H1 (cell line): ENCODE measurements at regions not wholly inside any gene's neighbourhood (a gene's known extent, or its start where the extent isn't known, plus 50 kb on each side); places are given as distances from the start of the nearest gene placed in this dataset.

Experiments
- CTCF ChIA-PET: fragments of 300-600 bp; sonication (Branson Sonifier 250); formaldehyde crosslinking; loops from one replicate; lab custom pipeline; 2021; ENCODE audit not compliant: partially characterized antibody; lab: Charles Lee
- POLR2A ChIA-PET: fragments of 300-600 bp; sonication (Branson Sonifier 250); formaldehyde crosslinking; loops from one replicate; lab custom pipeline; 2021; ENCODE audit warnings: inconsistent platforms; ENCODE audit not compliant: partially characterized antibody; lab: Charles Lee
- DNase-seq, 2 experiments: peaks; one replicate each; pipeline versions ENCODE4 v3.0.0 to v3.0.0-alpha.2; 2010 to 2022; ENCODE audit warnings: low spot score in 2 of 2, low read depth in 1 of 2, mixed read lengths in 1 of 2
- FAIRE-seq: peaks from 2 replicates; lab custom pipeline; 2011; peaks lifted over from hg19 to GRCh38; lab: Jason Lieb, UNC
- H2AFZ ChIP-seq: 2 replicates; pipeline ENCODE4 v1.8.1; 2012; ENCODE audit warnings: low read length, inconsistent platforms
- H2AK5ac ChIP-seq: 2 replicates; pipeline ENCODE4 v1.6.1; 2013; ENCODE audit warnings: low read depth, low read length
- H2BK120ac ChIP-seq: replicated peaks from 2 replicates; pipeline ENCODE3; 2013; ENCODE audit warnings: low read depth, low read length, inconsistent platforms
- H2BK12ac ChIP-seq: 2 replicates; pipeline ENCODE4 v1.6.1; 2013; ENCODE audit warnings: low read depth, low read length
- H2BK15ac ChIP-seq: 2 replicates; pipeline ENCODE4 v1.6.1; 2013; ENCODE audit warnings: low read length
- H2BK20ac ChIP-seq: 2 replicates; pipeline ENCODE4 v1.6.1; 2013; ENCODE audit warnings: low read length
- H2BK5ac ChIP-seq: 2 replicates; pipeline ENCODE4 v1.6.1; 2013; ENCODE audit warnings: low read depth, low read length
- H3K14ac ChIP-seq: 2 replicates; pipeline ENCODE4 v1.6.1; 2013; ENCODE audit warnings: inconsistent platforms; ENCODE audit not compliant: insufficient read length
- H3K18ac ChIP-seq: 2 replicates; pipeline ENCODE4 v1.6.1; 2013; ENCODE audit warnings: low read length; ENCODE audit errors: extremely low read depth
- H3K23ac ChIP-seq: 2 replicates; pipeline ENCODE4 v1.6.1; 2013; ENCODE audit warnings: inconsistent platforms; ENCODE audit not compliant: insufficient read length
- H3K23me2 ChIP-seq: 2 replicates; pipeline ENCODE4 v1.6.1; 2013; ENCODE audit warnings: low read depth, low read length
- H3K27ac ChIP-seq: 2 replicates; pipeline ENCODE4 v1.6.1; 2011; ENCODE audit warnings: low read depth, low read length, inconsistent platforms
- H3K27me3 ChIP-seq, 4 experiments: replicated peaks in 1 of 4; 1 replicate in 1 of 4; 2 replicates in 3 of 4; pipeline versions ENCODE4 v1.6.1 to v1.8.1; 2011 to 2013; ENCODE audit warnings: low read length in 3 of 4, mild to moderate bottlenecking in 3 of 4, inconsistent platforms in 2 of 4, mixed read lengths in 2 of 4, moderate library complexity in 1 of 4; ENCODE audit not compliant: control insufficient read depth in 3 of 4, insufficient read depth in 3 of 4; ENCODE audit errors: extremely low read depth in 1 of 4
- H3K36me3 ChIP-seq, 4 experiments: 2 replicates each; pipeline versions ENCODE4 v1.6.1 to v1.8.1; 2011 to 2013; ENCODE audit warnings: mild to moderate bottlenecking in 4 of 4, low read length in 3 of 4, moderate library complexity in 2 of 4, control low read depth in 1 of 4, inconsistent platforms in 1 of 4; ENCODE audit not compliant: insufficient read depth in 4 of 4, control insufficient read depth in 2 of 4
- H3K4ac ChIP-seq: replicated peaks from 2 replicates; pipeline ENCODE3; 2013; ENCODE audit warnings: low read length, low read depth, mixed read lengths, inconsistent platforms; ENCODE audit not compliant: insufficient read length
- H3K4me1 ChIP-seq, 4 experiments: replicated peaks in 1 of 4; 1 replicate in 1 of 4; 2 replicates in 3 of 4; pipeline versions ENCODE4 v1.6.1 to v1.8.1; 2011 to 2013; ENCODE audit warnings: low read length in 3 of 4, inconsistent platforms in 2 of 4, mixed read lengths in 1 of 4; ENCODE audit not compliant: insufficient read depth in 4 of 4, control insufficient read depth in 3 of 4
- H3K4me2 ChIP-seq, 2 experiments: 2 replicates each; pipeline versions ENCODE4 v1.6.1 to v1.8.1; 2011 to 2013; ENCODE audit warnings: low read depth in 2 of 2, low read length in 2 of 2, control low read depth in 1 of 2, inconsistent platforms in 1 of 2, mild to moderate bottlenecking in 1 of 2; ENCODE audit not compliant: insufficient read depth in 1 of 2
- H3K4me3 ChIP-seq, 4 experiments: fragments of 200-600, 300-600 bp in 1 of 4; sonication (generic), shearing (Covaris generic), sonication (Bioruptor Twin) in 1 of 4; 2 replicates each; pipeline versions ENCODE4 v1.5.1 to v1.8.1; 2011 to 2016; ENCODE audit warnings: low read length in 4 of 4, low read depth in 3 of 4, control low read depth in 2 of 4, inconsistent platforms in 2 of 4, mild to moderate bottlenecking in 2 of 4, mixed read lengths in 1 of 4, moderate library complexity in 1 of 4; ENCODE audit not compliant: insufficient read depth in 2 of 4; ENCODE audit errors: extremely low read depth in 1 of 4
- H3K56ac ChIP-seq: replicated peaks from 2 replicates; pipeline ENCODE3; 2013; ENCODE audit warnings: low read depth, mild to moderate bottlenecking, mixed read lengths, low read length, inconsistent platforms; ENCODE audit not compliant: insufficient read length
- H3K79me1 ChIP-seq: 2 replicates; pipeline ENCODE4 v1.6.1; 2013; ENCODE audit warnings: low read depth, low read length, control low read depth
- H3K79me2 ChIP-seq, 2 experiments: 2 replicates each; pipeline versions ENCODE4 v1.6.1 to v1.8.1; 2012 to 2013; ENCODE audit warnings: low read length in 2 of 2, mild to moderate bottlenecking in 2 of 2, inconsistent platforms in 1 of 2; ENCODE audit not compliant: insufficient read depth in 2 of 2, control insufficient read depth in 1 of 2
- H3K9ac ChIP-seq, 4 experiments: replicated peaks in 1 of 4; 1 replicate in 1 of 4; 2 replicates in 3 of 4; pipeline versions ENCODE4 v1.6.1 to v1.8.1; 2011 to 2013; ENCODE audit warnings: low read depth in 3 of 4, low read length in 3 of 4, control low read depth in 2 of 4, mild to moderate bottlenecking in 2 of 4, moderate library complexity in 2 of 4, inconsistent platforms in 1 of 4; ENCODE audit errors: extremely low read depth in 1 of 4
- H3K9me3 ChIP-seq, 2 experiments: 2 replicates each; pipeline versions ENCODE4 v1.6.1 to v1.8.1; 2012 to 2013; ENCODE audit warnings: mild to moderate bottlenecking in 2 of 2, moderate library complexity in 2 of 2, control low read depth in 1 of 2, inconsistent platforms in 1 of 2, low read depth in 1 of 2, low read length in 1 of 2, mixed read lengths in 1 of 2; ENCODE audit not compliant: insufficient read depth in 2 of 2
- H4K20me1 ChIP-seq, 2 experiments: replicated peaks in 1 of 2; 2 replicates each; pipeline versions ENCODE3 to v1.8.1; 2011 to 2013; ENCODE audit warnings: inconsistent platforms in 2 of 2, low read length in 2 of 2, mild to moderate bottlenecking in 1 of 2; ENCODE audit not compliant: insufficient read depth in 2 of 2, control insufficient read depth in 1 of 2
- H4K5ac ChIP-seq: 2 replicates; pipeline ENCODE4 v1.6.1; 2013; ENCODE audit warnings: low read length, low read depth, mixed read lengths, inconsistent platforms; ENCODE audit not compliant: insufficient read length
- H4K8ac ChIP-seq: 2 replicates; pipeline ENCODE4 v1.8.0; 2013; ENCODE audit warnings: mild to moderate bottlenecking, moderate library complexity, low read length, inconsistent platforms; ENCODE audit not compliant: insufficient read depth; ENCODE audit errors: extremely low read depth
- H4K91ac ChIP-seq: replicated peaks from 2 replicates; pipeline ENCODE3; 2013; ENCODE audit warnings: low read length, mixed read lengths, inconsistent platforms; ENCODE audit not compliant: insufficient read length
- CHD2 ChIP-seq: IDR thresholded peaks from 2 replicates; pipeline ENCODE4 v1.6.1; 2012; ENCODE audit warnings: low read length, improper control_type of control experiment
- POLR2AphosphoS5 ChIP-seq: IDR thresholded peaks from 2 replicates; pipeline ENCODE4 v1.6.1; 2011; ENCODE audit warnings: low read depth, low read length
- POU5F1 ChIP-seq: IDR thresholded peaks from 2 replicates; pipeline ENCODE4 v1.6.1; 2011; ENCODE audit warnings: low read depth, mild to moderate bottlenecking, low read length, moderate library complexity
- RNF2 ChIP-seq: fragments of 200-900, 300-1000 bp; sonication (generic); IDR thresholded peaks from 2 replicates; pipeline ENCODE4 v1.7.1; 2016; ENCODE audit warnings: borderline replicate concordance, low read depth, mild to moderate bottlenecking, antibody characterized with exemption, low read length; ENCODE audit not compliant: poor library complexity, severe bottlenecking; ENCODE audit errors: missing control alignments
- SIN3A ChIP-seq, 2 experiments: IDR thresholded peaks in 1 of 2; conservative IDR thresholded peaks in 1 of 2; 2 replicates each; pipeline ENCODE4 v1.6.1; 2011 to 2012; ENCODE audit warnings: low read length in 2 of 2, improper control_type of control experiment in 1 of 2, low read depth in 1 of 2, mild to moderate bottlenecking in 1 of 2
- SIRT6 ChIP-seq: IDR thresholded peaks from one replicate; pipeline ENCODE4 v1.7.1; 2012; ENCODE audit warnings: low read length, inconsistent platforms
- TAF7 ChIP-seq: optimal IDR thresholded peaks from 2 replicates; pipeline ENCODE3; 2011; ENCODE audit warnings: low read depth, mild to moderate bottlenecking, inconsistent platforms, low read length, moderate library complexity, borderline replicate concordance
- USF2 ChIP-seq: IDR thresholded peaks from 2 replicates; pipeline ENCODE4 v1.6.1; 2011; ENCODE audit warnings: low read length, improper control_type of control experiment
- WGBS, 2 experiments: shearing (Covaris generic) in 1 of 2; methylation state at CpG; one replicate each; pipeline versions ENCODE4 v1.1.6 to v1.1.7; 2013 to 2015; ENCODE audit warnings: low lambda C conversion rate in 2 of 2, mixed read lengths in 2 of 2, inconsistent platforms in 1 of 2, low coverage in 1 of 2, missing lambda C conversion rate in 1 of 2; ENCODE audit not compliant: insufficient replicate concordance in 2 of 2, insufficient coverage in 1 of 2, insufficient read length in 1 of 2; ENCODE audit errors: extremely low coverage in 1 of 2, missing lambda C conversion rate in 1 of 2; 5-methylcytosine and 5-hydroxymethylcytosine counted together

GRCh38 chr2:146080925-146081324 is 1561.0 kb upstream of the ZEB2 start:
- TF ChIP-seq USF2 = no peak
- TF ChIP-seq SIRT6 = no peak
- no peak for TF ChIP-seq TAF7
- TF ChIP-seq CHD2 = no peak
- TF ChIP-seq SIN3A (conservative IDR thresholded peaks at IDR 0.05 in 1 of 2, IDR thresholded peaks at IDR 0.05 in 1 of 2; ENCODE audit: low read depth in 1 of 2, low read length in 2 of 2) = no peak
- TF ChIP-seq POLR2AphosphoS5 = no peak
- TF ChIP-seq POU5F1 = no peak
- TF ChIP-seq RNF2 = no peak

More at GRCh38 chr2:146080925-146081324, 1561.0 kb upstream of the ZEB2 start:
- H2BK12ac ChIP-seq = no peak overlapping the region
- no peak overlapping the region for H3K14ac ChIP-seq
- H3K23me2 ChIP-seq = no peaks in the 10 kb centered on the region
- no peak overlapping the region for H4K8ac ChIP-seq
- H2AK5ac ChIP-seq = no peak overlapping the region
- no peaks in the 10 kb centered on the region for H3K27me3 ChIP-seq
- no peak overlapping the region for H2AFZ ChIP-seq
- H3K4me3 ChIP-seq = no peak overlapping the region
- H3K4ac ChIP-seq = no peak overlapping the region
- H3K79me2 ChIP-seq = no peaks in the 10 kb centered on the region
- DNase-seq (no peak), FAIRE-seq (no peak)
- POLR2A ChIA-PET = no interaction called here
- CTCF ChIA-PET = no interaction called here
- no peak overlapping the region for H2BK5ac ChIP-seq
- H3K18ac ChIP-seq = no peak overlapping the region
- H3K27ac ChIP-seq = no peak overlapping the region
- H3K9me3 ChIP-seq = no peaks in the 10 kb centered on the region
- no peaks in the 10 kb centered on the region for H3K36me3 ChIP-seq
- no peaks in the 10 kb centered on the region for H4K20me1 ChIP-seq
- no peak overlapping the region for H2BK120ac ChIP-seq
- no peak overlapping the region for H3K56ac ChIP-seq
- H2BK20ac ChIP-seq = no peak overlapping the region
- no peak overlapping the region for H4K91ac ChIP-seq
- H3K4me2 ChIP-seq = no peak overlapping the region
- no peak overlapping the region for H4K5ac ChIP-seq
- H3K79me1 ChIP-seq = no peaks in the 10 kb centered on the region
- 92% methylated on average over 2 of the region's 2 CpGs; no CpG with 5 or more reads in 1 of the 2 experiments for WGBS, 2 experiments
- H2BK15ac ChIP-seq = no peak overlapping the region
- H3K9ac ChIP-seq = no peak overlapping the region
- H3K23ac ChIP-seq = no peak overlapping the region
- H3K4me1 ChIP-seq = no peaks in the 10 kb centered on the region
